IPS-18c (cell line): ENCODE measurements at regions not wholly inside any gene's neighbourhood (a gene's known extent, or its start where the extent isn't known, plus 50 kb on each side); places are given as distances from the start of the nearest gene placed in this dataset.

ENCODE experiments used
- H3K4me3 ChIP-seq: 2 replicates; pipeline ENCODE4 v1.7.0; 2013; ENCODE audit warnings: low read depth, mild to moderate bottlenecking, low read length, moderate library complexity; ENCODE audit not compliant: insufficient read depth
- H3K9me3 ChIP-seq: one replicate; pipeline ENCODE4 v1.6.1; 2013; ENCODE audit warnings: mild to moderate bottlenecking, low read length, moderate library complexity; ENCODE audit not compliant: control insufficient read depth, insufficient read depth

DNA sequence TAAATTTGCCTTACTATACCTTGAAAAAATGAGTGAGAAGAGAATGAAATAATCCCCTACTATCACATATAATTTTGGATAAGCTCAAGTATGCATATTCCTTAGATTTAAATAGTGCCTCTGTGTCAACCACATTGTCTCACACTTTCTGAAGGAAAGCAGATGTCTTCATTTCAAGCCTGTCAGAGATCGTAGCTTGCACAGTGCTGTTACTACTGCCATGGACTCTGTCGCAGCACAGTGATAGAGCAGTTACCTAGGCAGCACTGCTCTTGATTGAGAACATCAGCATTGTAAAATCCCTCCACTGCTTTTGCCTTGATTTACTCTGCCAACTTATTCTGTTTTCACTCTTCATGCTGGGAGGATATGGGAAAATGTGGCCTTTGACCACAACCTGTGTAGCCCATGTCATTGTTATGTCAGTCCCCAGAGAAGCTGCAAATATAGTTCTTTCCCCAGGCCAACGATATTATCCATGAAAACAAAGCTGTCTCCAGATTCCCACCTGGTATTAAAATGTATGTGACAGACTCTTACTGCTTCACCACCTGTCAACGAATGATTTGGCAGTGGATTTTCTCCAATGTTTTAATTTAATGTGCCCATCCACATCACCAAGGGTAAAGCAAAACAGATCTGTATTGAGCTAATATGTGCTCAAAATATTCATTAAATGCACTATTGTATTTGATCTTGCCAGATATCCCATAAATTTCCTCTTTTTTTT lies 675.7 kb downstream of the METTL4 start:
- Histone ChIP-seq H3K4me3 (no peak overlapping the region), H3K9me3 (no peaks in the 10 kb centered on the region)

GRCh38 chr18:1906421-1906820 lies 664.9 kb downstream of the METTL4 start:
- H3K4me3 ChIP-seq, result no peak overlapping the region

GRCh38 chr18:1907470-1908206 lies 663.7 kb downstream of the METTL4 start:
- peaks cover 8% of the 10 kb centered on the region for H3K9me3 ChIP-seq
- H3K4me3 ChIP-seq, result no peak overlapping the region

More at GRCh38 chr18:1906421-1906820, 664.9 kb downstream of the METTL4 start:
- peaks cover 8% of the 10 kb centered on the region for H3K9me3 ChIP-seq

DNA sequence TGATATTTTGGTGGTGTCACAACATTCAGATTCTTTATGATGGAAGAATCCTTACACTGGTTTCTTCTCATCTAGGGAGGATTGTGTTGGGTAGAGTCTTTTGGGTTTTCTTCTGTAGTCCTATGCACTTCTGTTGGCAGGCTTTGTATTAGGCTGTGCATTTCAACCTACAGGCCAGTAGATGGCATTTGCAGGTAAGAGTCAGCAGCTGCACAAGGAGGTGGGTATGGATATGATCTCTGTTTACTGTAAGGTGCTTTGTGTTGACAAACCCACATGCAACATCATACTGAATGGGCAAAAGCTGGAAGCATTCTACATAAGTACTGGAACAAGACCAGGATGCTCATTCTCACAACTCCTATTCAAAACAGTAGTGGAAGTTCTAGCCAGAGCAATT lies 656.8 kb downstream of the METTL4 start:
- Histone ChIP-seq H3K4me3 (no peak overlapping the region), H3K9me3 (peaks cover 8% of the 10 kb centered on the region)

- H3K9me3 ChIP-seq, result no peaks in the 10 kb centered on the region
- H3K4me3 ChIP-seq, result no peak overlapping the region
Measured at GRCh38 chr18:1916869-1917523, 654.3 kb downstream of the METTL4 start.

- H3K4me3 ChIP-seq, result no peak overlapping the region
- no peaks in the 10 kb centered on the region for H3K9me3 ChIP-seq
Measured at GRCh38 chr18:1917569-1917968, 653.7 kb downstream of the METTL4 start.

DNA sequence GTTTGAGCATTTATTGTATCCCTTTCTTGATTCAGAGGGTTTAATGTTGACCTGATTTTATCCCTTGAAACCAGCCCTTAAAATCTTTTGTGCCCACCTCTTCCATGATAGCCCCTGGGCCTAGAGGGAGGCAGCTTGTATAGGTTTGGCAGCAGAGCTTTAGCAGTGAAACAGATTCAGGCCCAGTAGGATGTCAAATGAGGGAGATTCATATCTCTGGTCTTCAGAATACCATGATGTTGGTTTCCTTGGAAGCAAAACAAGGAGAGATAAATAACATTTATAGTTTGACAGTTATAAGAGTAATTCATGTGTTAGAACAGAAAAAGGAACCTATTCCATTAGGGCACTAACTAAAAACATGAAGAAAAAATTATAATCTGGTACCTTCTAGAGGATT lies 649.2 kb downstream of the METTL4 start:
- no peak overlapping the region for H3K4me3 ChIP-seq
- no peaks in the 10 kb centered on the region for H3K9me3 ChIP-seq

- Histone ChIP-seq H3K9me3 (no peaks in the 10 kb centered on the region), H3K4me3 (no peak overlapping the region)
Measured at GRCh38 chr18:1928711-1929110, 642.6 kb downstream of the METTL4 start.

GRCh38 chr18:1929720-1930119 lies 641.6 kb downstream of the METTL4 start:
- no peaks in the 10 kb centered on the region for H3K9me3 ChIP-seq
- no peak overlapping the region for H3K4me3 ChIP-seq

DNA sequence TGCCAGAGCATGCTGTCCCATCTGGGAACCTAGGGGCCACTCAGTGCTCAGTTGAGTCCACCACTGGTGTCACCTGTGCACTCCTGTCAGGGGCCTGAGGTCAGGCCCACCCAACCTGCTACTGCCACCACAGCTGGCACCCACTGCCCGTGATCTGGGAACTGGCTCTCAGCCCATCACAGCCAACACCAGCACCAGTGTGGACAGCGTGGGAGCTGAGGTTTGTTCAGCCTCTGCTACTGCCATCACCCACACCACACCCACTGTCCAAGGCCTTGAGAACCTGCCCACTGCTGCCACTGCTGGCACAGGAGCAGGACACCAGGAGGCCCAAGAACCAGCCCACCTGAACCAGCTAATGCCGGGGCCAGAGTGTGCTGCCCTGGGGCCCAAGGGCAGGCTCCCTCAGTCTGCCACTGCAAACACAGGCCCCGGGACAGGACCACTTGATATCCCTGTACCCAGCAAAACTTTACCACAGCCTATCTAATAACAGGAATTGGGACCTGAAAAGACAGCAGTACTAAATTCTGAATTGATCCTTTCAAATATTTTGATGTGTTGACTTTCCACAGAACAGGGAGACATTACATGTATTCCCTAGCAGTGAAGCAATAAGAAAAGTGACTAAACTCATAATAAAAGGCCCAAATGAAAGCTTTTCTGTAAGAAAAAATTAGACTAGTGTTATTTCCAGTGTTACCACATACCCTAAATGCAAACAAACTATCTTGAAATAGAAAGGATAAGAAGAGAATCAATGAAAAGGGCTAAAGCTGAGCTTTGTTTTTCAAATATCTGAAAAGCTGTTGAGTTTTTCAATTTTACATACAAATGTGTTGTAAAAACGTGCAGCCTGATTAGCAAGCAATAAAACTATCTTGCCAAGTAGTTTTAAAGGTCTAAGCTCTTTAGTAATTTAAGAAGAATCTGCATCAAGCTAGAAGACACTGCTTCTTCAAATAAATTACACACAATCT lies 640.7 kb downstream of the METTL4 start:
- Histone ChIP-seq H3K9me3 (no peaks in the 10 kb centered on the region), H3K4me3 (no peak overlapping the region)

DNA sequence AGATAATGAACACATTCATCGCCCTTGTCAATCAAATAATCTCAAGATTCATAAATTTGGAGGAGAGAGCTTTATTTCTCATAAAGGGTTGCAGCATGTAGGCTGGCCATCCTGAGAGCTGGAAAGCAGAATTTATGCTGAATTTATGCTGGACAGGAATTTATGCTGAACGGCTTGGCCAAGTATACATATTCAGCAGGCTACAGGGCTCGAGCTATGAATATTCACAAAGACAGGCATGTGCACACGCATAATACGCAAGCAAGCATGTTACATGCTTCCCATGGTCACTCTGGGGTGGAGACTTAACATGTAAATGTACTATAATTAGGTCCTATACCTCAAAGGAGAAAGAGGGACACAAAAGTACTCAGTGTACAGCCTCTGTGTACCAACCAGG lies 618.8 kb downstream of the METTL4 start:
- no peak overlapping the region for H3K4me3 ChIP-seq
- H3K9me3 ChIP-seq, result no peaks in the 10 kb centered on the region

- no peaks in the 10 kb centered on the region for H3K9me3 ChIP-seq
Measured at GRCh38 chr18:1954583-1955312, 616.6 kb downstream of the METTL4 start.

GRCh38 chr18:1958798-1959197 lies 612.5 kb downstream of the METTL4 start:
- H3K9me3 ChIP-seq, result no peaks in the 10 kb centered on the region
- H3K4me3 ChIP-seq, result no peak overlapping the region

More at GRCh38 chr18:1954583-1955312, 616.6 kb downstream of the METTL4 start:
- no peak overlapping the region for H3K4me3 ChIP-seq

GRCh38 chr18:1965016-1965415 lies 606.3 kb downstream of the METTL4 start:
- H3K4me3 ChIP-seq, result no peak overlapping the region
- no peaks in the 10 kb centered on the region for H3K9me3 ChIP-seq

GRCh38 chr18:1965541-1965940 lies 605.8 kb downstream of the METTL4 start:
- H3K9me3 ChIP-seq, result no peaks in the 10 kb centered on the region

GRCh38 chr18:1968801-1969498 lies 602.4 kb downstream of the METTL4 start:
- Histone ChIP-seq H3K9me3 (no peaks in the 10 kb centered on the region), H3K4me3 (no peak overlapping the region)

More at GRCh38 chr18:1965541-1965940, 605.8 kb downstream of the METTL4 start:
- no peak overlapping the region for H3K4me3 ChIP-seq
